ENCODE measurements at regions not wholly inside any gene's neighbourhood (a gene's known extent, or its start where the extent isn't known, plus 50 kb on each side); places are given as distances from the start of the nearest gene placed in this dataset.

GRCh38 chr18:76042511-76042910, 452.5 kb downstream of the ZNF516 start:
- TF ChIP-seq POLR2A (IDR thresholded peaks at IDR 0.05), result no peak
- TF ChIP-seq CTCF (IDR thresholded peaks at IDR 0.05), result no peak
- TF ChIP-seq POLR2AphosphoS5 (IDR thresholded peaks at IDR 0.05), result no peak

Data from suprapubic skin (tissue), 4 donors.